ENCODE measurements at regions not wholly inside any gene's neighbourhood (a gene's known extent, or its start where the extent isn't known, plus 50 kb on each side); places are given as distances from the start of the nearest gene placed in this dataset.

GRCh38 chr11:106246495-106246894 lies 169.0 kb downstream of the AASDHPPT start:
- H3K27me3 ChIP-seq (replicated peaks in 2 of 5; ENCODE audit: control insufficient read depth in 4 of 5, insufficient read depth in 5 of 5, low read length in 4 of 5), result no peaks in the 10 kb centered on the region
- H3K4me3 ChIP-seq (ENCODE audit: control insufficient read depth in 1 of 7, extremely low read depth in 1 of 7, insufficient read depth in 4 of 7, low read depth in 2 of 7, low read length in 6 of 7), result no peak overlapping the region
- ChIA-PET POLR2A (no interaction called here), CTCF (no interaction called here)
- H3K4me1 ChIP-seq (ENCODE audit: control extremely low read depth in 1 of 4, control insufficient read depth in 4 of 4, insufficient read depth in 4 of 4, low read length in 3 of 4), result no peaks in the 10 kb centered on the region
- DNase-seq, result no peak
- H3K9me3 ChIP-seq (ENCODE audit: control extremely low read depth in 1 of 5, control insufficient read depth in 4 of 5, insufficient read depth in 2 of 5, low read depth in 1 of 5, low read length in 4 of 5), result peaks cover 0 to 6% (median 2%) of the 10 kb centered on the region in 5 experiments
- 95% methylated on average over 3 of the region's 3 CpGs for WGBS (ENCODE audit: insufficient coverage)
- no peak overlapping the region for H3K27ac ChIP-seq (ENCODE audit: insufficient read depth in 1 of 2, low read depth in 1 of 2, low read length in 2 of 2, poor library complexity in 1 of 2, severe bottlenecking in 2 of 2)
- H3K36me3 ChIP-seq (ENCODE audit: control insufficient read depth in 4 of 4, insufficient read depth in 4 of 4, low read length in 3 of 4), result no peaks in the 10 kb centered on the region

- H3K27ac ChIP-seq (ENCODE audit: insufficient read depth in 1 of 2, low read depth in 1 of 2, low read length in 2 of 2, poor library complexity in 1 of 2, severe bottlenecking in 2 of 2), result no peak overlapping the region
- 97% methylated on average over 4 of the region's 5 CpGs for WGBS (ENCODE audit: insufficient coverage)
- no peaks in the 10 kb centered on the region for H3K36me3 ChIP-seq (ENCODE audit: control insufficient read depth in 4 of 4, insufficient read depth in 4 of 4, low read length in 3 of 4)
- POLR2A ChIA-PET, result no interaction called here
- no peaks in the 10 kb centered on the region for H3K4me1 ChIP-seq (ENCODE audit: control extremely low read depth in 1 of 4, control insufficient read depth in 4 of 4, insufficient read depth in 4 of 4, low read length in 3 of 4)
- no peak for DNase-seq
- H3K27me3 ChIP-seq (replicated peaks in 2 of 5; ENCODE audit: control insufficient read depth in 4 of 5, insufficient read depth in 5 of 5, low read length in 4 of 5), result no peaks in the 10 kb centered on the region
- H3K9me3 ChIP-seq (ENCODE audit: control extremely low read depth in 1 of 5, control insufficient read depth in 4 of 5, insufficient read depth in 2 of 5, low read depth in 1 of 5, low read length in 4 of 5), result peaks cover 0 to 6% (median 2%) of the 10 kb centered on the region in 5 experiments
- no peak overlapping the region for H3K4me3 ChIP-seq (ENCODE audit: control insufficient read depth in 1 of 7, extremely low read depth in 1 of 7, insufficient read depth in 4 of 7, low read depth in 2 of 7, low read length in 6 of 7)
- CTCF ChIA-PET, result no interaction called here
Observed at GRCh38 chr11:106249617-106250239, 172.3 kb downstream of the AASDHPPT start.

- no peaks in the 10 kb centered on the region for H3K4me1 ChIP-seq (ENCODE audit: control extremely low read depth in 1 of 4, control insufficient read depth in 4 of 4, insufficient read depth in 4 of 4, low read length in 3 of 4)
- no peak overlapping the region for H3K4me3 ChIP-seq (ENCODE audit: control insufficient read depth in 1 of 7, extremely low read depth in 1 of 7, insufficient read depth in 4 of 7, low read depth in 2 of 7, low read length in 6 of 7)
- H3K9me3 ChIP-seq (ENCODE audit: control extremely low read depth in 1 of 5, control insufficient read depth in 4 of 5, insufficient read depth in 2 of 5, low read depth in 1 of 5, low read length in 4 of 5), result no peaks in the 10 kb centered on the region
- ChIA-PET POLR2A (no interaction called here), CTCF (no interaction called here)
- H3K27me3 ChIP-seq (replicated peaks in 2 of 5; ENCODE audit: control insufficient read depth in 4 of 5, insufficient read depth in 5 of 5, low read length in 4 of 5), result no peaks in the 10 kb centered on the region
- H3K27ac ChIP-seq (ENCODE audit: insufficient read depth in 1 of 2, low read depth in 1 of 2, low read length in 2 of 2, poor library complexity in 1 of 2, severe bottlenecking in 2 of 2), result no peak overlapping the region
- WGBS (ENCODE audit: insufficient coverage), result 100% methylated on average over 1 of the region's 3 CpGs
- no peak for DNase-seq
- no peaks in the 10 kb centered on the region for H3K36me3 ChIP-seq (ENCODE audit: control insufficient read depth in 4 of 4, insufficient read depth in 4 of 4, low read length in 3 of 4)
Observed at GRCh38 chr11:106262852-106263251, 185.4 kb downstream of the AASDHPPT start.

- Histone ChIP-seq H3K4me1 (ENCODE audit: control extremely low read depth in 1 of 4, control insufficient read depth in 4 of 4, insufficient read depth in 4 of 4, low read length in 3 of 4) (no peaks in the 10 kb centered on the region), H3K27me3 (replicated peaks in 2 of 5; ENCODE audit: control insufficient read depth in 4 of 5, insufficient read depth in 5 of 5, low read length in 4 of 5) (no peaks in the 10 kb centered on the region), H3K9me3 (ENCODE audit: control extremely low read depth in 1 of 5, control insufficient read depth in 4 of 5, insufficient read depth in 2 of 5, low read depth in 1 of 5, low read length in 4 of 5) (no peaks in the 10 kb centered on the region), H3K27ac (ENCODE audit: insufficient read depth in 1 of 2, low read depth in 1 of 2, low read length in 2 of 2, poor library complexity in 1 of 2, severe bottlenecking in 2 of 2) (no peak overlapping the region), H3K4me3 (ENCODE audit: control insufficient read depth in 1 of 7, extremely low read depth in 1 of 7, insufficient read depth in 4 of 7, low read depth in 2 of 7, low read length in 6 of 7) (no peak overlapping the region), H3K36me3 (ENCODE audit: control insufficient read depth in 4 of 4, insufficient read depth in 4 of 4, low read length in 3 of 4) (no peaks in the 10 kb centered on the region)
- 80% methylated on average over 2 of the region's 3 CpGs for WGBS (ENCODE audit: insufficient coverage)
- POLR2A ChIA-PET, result no interaction called here
- no peak for DNase-seq
- CTCF ChIA-PET, result no interaction called here
Observed at GRCh38 chr11:106263527-106263926, 186.1 kb downstream of the AASDHPPT start.

- H3K27me3 ChIP-seq (replicated peaks in 2 of 5; ENCODE audit: control insufficient read depth in 4 of 5, insufficient read depth in 5 of 5, low read length in 4 of 5), result no peaks in the 10 kb centered on the region
- no peak overlapping the region for H3K27ac ChIP-seq (ENCODE audit: insufficient read depth in 1 of 2, low read depth in 1 of 2, low read length in 2 of 2, poor library complexity in 1 of 2, severe bottlenecking in 2 of 2)
- peaks cover 0 to 2% (median 0%) of the 10 kb centered on the region in 5 experiments for H3K9me3 ChIP-seq (ENCODE audit: control extremely low read depth in 1 of 5, control insufficient read depth in 4 of 5, insufficient read depth in 2 of 5, low read depth in 1 of 5, low read length in 4 of 5)
- ChIA-PET POLR2A (no interaction called here), CTCF (no interaction called here)
- H3K4me1 ChIP-seq (ENCODE audit: control extremely low read depth in 1 of 4, control insufficient read depth in 4 of 4, insufficient read depth in 4 of 4, low read length in 3 of 4), result no peaks in the 10 kb centered on the region
- H3K4me3 ChIP-seq (ENCODE audit: control insufficient read depth in 1 of 7, extremely low read depth in 1 of 7, insufficient read depth in 4 of 7, low read depth in 2 of 7, low read length in 6 of 7), result no peak overlapping the region
- H3K36me3 ChIP-seq (ENCODE audit: control insufficient read depth in 4 of 4, insufficient read depth in 4 of 4, low read length in 3 of 4), result no peaks in the 10 kb centered on the region
- DNase-seq, result no peak
Observed at GRCh38 chr11:106271086-106271485, 193.6 kb downstream of the AASDHPPT start.

GRCh38 chr11:106271686-106272085 lies 194.2 kb downstream of the AASDHPPT start:
- 100% methylated on average over 2 of the region's 2 CpGs for WGBS (ENCODE audit: insufficient coverage)
- no peak for DNase-seq
- H3K27me3 ChIP-seq (replicated peaks in 2 of 5; ENCODE audit: control insufficient read depth in 4 of 5, insufficient read depth in 5 of 5, low read length in 4 of 5), result no peaks in the 10 kb centered on the region
- no peaks in the 10 kb centered on the region for H3K4me1 ChIP-seq (ENCODE audit: control extremely low read depth in 1 of 4, control insufficient read depth in 4 of 4, insufficient read depth in 4 of 4, low read length in 3 of 4)
- H3K4me3 ChIP-seq (ENCODE audit: control insufficient read depth in 1 of 7, extremely low read depth in 1 of 7, insufficient read depth in 4 of 7, low read depth in 2 of 7, low read length in 6 of 7), result no peak overlapping the region
- POLR2A ChIA-PET, result no interaction called here
- H3K27ac ChIP-seq (ENCODE audit: insufficient read depth in 1 of 2, low read depth in 1 of 2, low read length in 2 of 2, poor library complexity in 1 of 2, severe bottlenecking in 2 of 2), result no peak overlapping the region
- no peaks in the 10 kb centered on the region for H3K36me3 ChIP-seq (ENCODE audit: control insufficient read depth in 4 of 4, insufficient read depth in 4 of 4, low read length in 3 of 4)
- CTCF ChIA-PET, result no interaction called here
- peaks cover 0 to 2% (median 0%) of the 10 kb centered on the region in 5 experiments for H3K9me3 ChIP-seq (ENCODE audit: control extremely low read depth in 1 of 5, control insufficient read depth in 4 of 5, insufficient read depth in 2 of 5, low read depth in 1 of 5, low read length in 4 of 5)

- Histone ChIP-seq H3K27ac (ENCODE audit: insufficient read depth in 1 of 2, low read depth in 1 of 2, low read length in 2 of 2, poor library complexity in 1 of 2, severe bottlenecking in 2 of 2) (no peak overlapping the region), H3K36me3 (ENCODE audit: control insufficient read depth in 4 of 4, insufficient read depth in 4 of 4, low read length in 3 of 4) (no peaks in the 10 kb centered on the region)
- WGBS (ENCODE audit: insufficient coverage), result no CpG with 5 or more reads among the region's 1 CpG
Observed at GRCh38 chr11:106275151-106275550, 197.7 kb downstream of the AASDHPPT start.

More at GRCh38 chr11:106275151-106275550, 197.7 kb downstream of the AASDHPPT start:
- DNase-seq, result no peak
- H3K9me3 ChIP-seq (ENCODE audit: control extremely low read depth in 1 of 5, control insufficient read depth in 4 of 5, insufficient read depth in 2 of 5, low read depth in 1 of 5, low read length in 4 of 5), result peaks cover 0 to 2% (median 0%) of the 10 kb centered on the region in 5 experiments
- POLR2A ChIA-PET, result no interaction called here
- H3K4me1 ChIP-seq (ENCODE audit: control extremely low read depth in 1 of 4, control insufficient read depth in 4 of 4, insufficient read depth in 4 of 4, low read length in 3 of 4), result no peaks in the 10 kb centered on the region
- CTCF ChIA-PET, result no interaction called here
- H3K27me3 ChIP-seq (replicated peaks in 2 of 5; ENCODE audit: control insufficient read depth in 4 of 5, insufficient read depth in 5 of 5, low read length in 4 of 5), result no peaks in the 10 kb centered on the region
- H3K4me3 ChIP-seq (ENCODE audit: control insufficient read depth in 1 of 7, extremely low read depth in 1 of 7, insufficient read depth in 4 of 7, low read depth in 2 of 7, low read length in 6 of 7), result no peak overlapping the region

Data from common myeloid progenitor, CD34-positive (primary cell).